ENCODE measurements at regions not wholly inside any gene's neighbourhood (a gene's known extent, or its start where the extent isn't known, plus 50 kb on each side); places are given as distances from the start of the nearest gene placed in this dataset.

GRCh38 chr2:123546353-123546752 is 478.7 kb upstream of the CNTNAP5 start:
- TF ChIP-seq CTCF (IDR thresholded peaks at IDR 0.05; ENCODE audit: low read length) (no peak), EZH2 (optimal IDR thresholded peaks at IDR 0.05; ENCODE audit: low read depth, low read length) (no peak), EZH2phosphoT487 (IDR thresholded peaks at IDR 0.05; ENCODE audit: low read length) (no peak)
